ENCODE measurements at regions not wholly inside any gene's neighbourhood (a gene's known extent, or its start where the extent isn't known, plus 50 kb on each side); places are given as distances from the start of the nearest gene placed in this dataset.
A peak's percentile ranks its signal among the peaks of the same experiment; 100 is the strongest.

- Histone ChIP-seq H3K4me1 (peaks cover 0 to 13% (median 0%) of the 10 kb centered on the region in 4 donors), H3K36me3 (no peaks in the 10 kb centered on the region), H3K27me3 (no peaks in the 10 kb centered on the region), H3K27ac (no peak overlapping the region), H3K9me3 (no peaks in the 10 kb centered on the region), H3K4me3 (no peak overlapping the region)
- DNase-seq (ENCODE audit: low spot score in 2 of 2): peak in 1 of 2 donors; percentile 13
- TF ChIP-seq EP300 (IDR thresholded peaks at IDR 0.05) (no peak), POLR2A (IDR thresholded peaks at IDR 0.05) (no peak), CTCF (IDR thresholded peaks at IDR 0.05) (no peak)
- 80 to 85% methylated on average over 4 of the region's 4 CpGs for WGBS, 2 donors
Measured at GRCh38 chr13:30037766-30038165, 187.3 kb upstream of the UBL3 start.

- Histone ChIP-seq H3K27me3 (no peaks in the 10 kb centered on the region), H3K36me3 (no peaks in the 10 kb centered on the region), H3K9me3 (no peaks in the 10 kb centered on the region), H3K4me1 (peaks cover 0 to 13% (median 0%) of the 10 kb centered on the region in 4 donors), H3K4me3 (no peak overlapping the region), H3K27ac (no peak overlapping the region)
- WGBS, 2 donors: 59% methylated on average over 6 of the region's 6 CpGs
- no peak for DNase-seq (ENCODE audit: low spot score in 2 of 2)
- TF ChIP-seq POLR2A (IDR thresholded peaks at IDR 0.05) (no peak), CTCF (IDR thresholded peaks at IDR 0.05) (no peak), EP300 (IDR thresholded peaks at IDR 0.05) (no peak)
Measured at GRCh38 chr13:30037306-30037705, 186.9 kb upstream of the UBL3 start.

- Histone ChIP-seq H3K36me3 (no peaks in the 10 kb centered on the region), H3K9me3 (no peaks in the 10 kb centered on the region), H3K4me1 (peaks cover 0 to 13% (median 0%) of the 10 kb centered on the region in 4 donors), H3K27ac (no peak overlapping the region), H3K4me3 (no peak overlapping the region), H3K27me3 (no peaks in the 10 kb centered on the region)
- WGBS, 2 donors: 59 to 65% methylated on average over 3 of the region's 3 CpGs
- TF ChIP-seq POLR2A (IDR thresholded peaks at IDR 0.05) (no peak), EP300 (IDR thresholded peaks at IDR 0.05) (peak in 1 of 2 donors; percentile 34), CTCF (IDR thresholded peaks at IDR 0.05) (no peak)
- DNase-seq (ENCODE audit: low spot score in 2 of 2): no peak
Measured at GRCh38 chr13:30034458-30034795, 184.0 kb upstream of the UBL3 start.

- Histone ChIP-seq H3K4me1 (peaks cover 0 to 13% (median 0%) of the 10 kb centered on the region in 4 donors), H3K27me3 (no peaks in the 10 kb centered on the region), H3K4me3 (no peak overlapping the region), H3K36me3 (no peaks in the 10 kb centered on the region), H3K9me3 (no peaks in the 10 kb centered on the region), H3K27ac (no peak overlapping the region)
- TF ChIP-seq EP300 (IDR thresholded peaks at IDR 0.05) (no peak), POLR2A (IDR thresholded peaks at IDR 0.05) (no peak), CTCF (IDR thresholded peaks at IDR 0.05) (no peak)
- no peak for DNase-seq (ENCODE audit: low spot score in 2 of 2)
- WGBS, 2 donors: 42 to 47% methylated on average over 6 of the region's 6 CpGs
Measured at GRCh38 chr13:30033681-30034457, 183.5 kb upstream of the UBL3 start.

GRCh38 chr13:30032263-30032662 is 181.8 kb upstream of the UBL3 start:
- Histone ChIP-seq H3K36me3 (no peaks in the 10 kb centered on the region), H3K4me1 (peaks cover 0 to 13% (median 0%) of the 10 kb centered on the region in 4 donors), H3K27ac (no peak overlapping the region), H3K27me3 (no peaks in the 10 kb centered on the region), H3K9me3 (no peaks in the 10 kb centered on the region), H3K4me3 (no peak overlapping the region)
- TF ChIP-seq CTCF (IDR thresholded peaks at IDR 0.05): no peak
- no peak for TF ChIP-seq EP300 (IDR thresholded peaks at IDR 0.05)
- DNase-seq (ENCODE audit: low spot score in 2 of 2): no peak
- WGBS, 2 donors: 79 to 91% methylated on average over 4 of the region's 4 CpGs

Data from tibial nerve (tissue), 4 donors.